ENCODE measurements at regions not wholly inside any gene's neighbourhood (a gene's known extent, or its start where the extent isn't known, plus 50 kb on each side); places are given as distances from the start of the nearest gene placed in this dataset.
"Not testable (repeated sequence)": the region's sequence is repeated elsewhere in the genome, so short reads cannot be mapped to it uniquely, and the experiment has no call there.

DNA sequence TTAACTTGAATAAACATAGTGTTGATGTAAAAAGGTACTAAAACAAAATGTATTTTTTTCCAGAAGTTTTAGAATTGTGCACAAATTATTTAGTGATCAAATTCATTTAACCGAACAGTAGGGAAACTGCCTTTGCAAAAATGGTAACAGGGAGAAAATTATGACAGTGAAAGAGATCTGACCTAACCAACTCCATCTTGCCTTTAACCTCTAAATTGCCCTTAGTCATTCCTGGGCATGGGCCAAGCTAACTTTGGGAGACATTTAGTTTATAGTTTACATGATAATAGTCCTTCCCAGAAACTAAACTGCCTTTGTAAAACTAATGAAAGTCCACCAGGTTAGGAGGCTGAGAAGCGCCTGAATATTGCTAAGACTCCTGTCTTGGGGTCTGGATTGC lies 361.3 kb upstream of the PCDH15 start:
- H3K27ac Mint-ChIP-seq, H3K36me3 Mint-ChIP-seq, H3K27me3 Mint-ChIP-seq, H3K4me1 Mint-ChIP-seq, H3K4me3 Mint-ChIP-seq, H3K9me3 Mint-ChIP-seq, ATAC-seq: not testable (repeated sequence)

DNA sequence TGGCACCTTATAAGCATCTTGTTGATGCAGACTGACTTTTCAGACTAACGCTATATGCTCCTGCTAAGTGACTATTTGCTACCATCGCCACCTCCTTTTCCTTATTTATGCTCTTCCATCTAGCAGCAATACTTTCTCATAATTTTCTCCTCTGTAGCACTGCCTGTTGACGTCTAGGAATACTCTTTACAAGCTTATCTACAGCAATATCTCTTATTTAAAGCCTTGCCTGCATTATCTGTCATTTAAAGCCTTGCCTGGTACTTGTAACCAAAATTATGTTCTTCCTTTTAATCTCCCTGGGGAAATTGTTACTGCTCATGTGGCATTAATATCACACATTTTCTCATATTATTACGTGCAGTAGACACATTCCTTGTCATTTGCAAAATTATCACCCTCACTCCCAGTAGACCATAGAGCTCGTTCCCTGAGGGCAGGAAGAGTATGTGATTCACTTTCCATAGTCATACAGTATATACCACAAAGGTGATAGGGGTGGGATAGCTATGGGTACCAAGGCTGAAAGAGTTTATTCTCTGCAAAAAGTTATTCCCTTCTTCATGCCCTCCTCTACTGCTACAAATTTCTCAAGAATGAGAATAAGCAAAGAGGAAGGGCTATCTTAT lies 359.7 kb upstream of the PCDH15 start:
- no peaks in the 10 kb centered on the region for H3K27me3 Mint-ChIP-seq
- H3K9me3 Mint-ChIP-seq = no peaks in the 10 kb centered on the region
- no peak for ATAC-seq
- no peaks in the 10 kb centered on the region for H3K4me1 Mint-ChIP-seq
- H3K27ac Mint-ChIP-seq = no peak overlapping the region
- H3K36me3 Mint-ChIP-seq = no peaks in the 10 kb centered on the region
- H3K4me3 Mint-ChIP-seq = no peak overlapping the region

- no peak overlapping the region for H3K27ac Mint-ChIP-seq
- no peaks in the 10 kb centered on the region for H3K36me3 Mint-ChIP-seq
- no peaks in the 10 kb centered on the region for H3K4me1 Mint-ChIP-seq
- H3K9me3 Mint-ChIP-seq = no peaks in the 10 kb centered on the region
- H3K27me3 Mint-ChIP-seq = no peaks in the 10 kb centered on the region
- ATAC-seq = no peak
- H3K4me3 Mint-ChIP-seq = no peak overlapping the region
These were observed 357.6 kb upstream of the PCDH15 start for GRCh38 chr10:55158633-55159032.

GRCh38 chr10:55146032-55146431 lies 345.0 kb upstream of the PCDH15 start:
- no peak overlapping the region for H3K4me3 Mint-ChIP-seq
- no peaks in the 10 kb centered on the region for H3K4me1 Mint-ChIP-seq
- H3K9me3 Mint-ChIP-seq = no peaks in the 10 kb centered on the region
- ATAC-seq = no peak
- H3K27me3 Mint-ChIP-seq = no peaks in the 10 kb centered on the region
- no peaks in the 10 kb centered on the region for H3K36me3 Mint-ChIP-seq
- H3K27ac Mint-ChIP-seq = no peak overlapping the region

- Mint-ChIP-seq H3K27me3 (no peaks in the 10 kb centered on the region), H3K4me1 (no peaks in the 10 kb centered on the region), H3K27ac (no peak overlapping the region), H3K4me3 (no peak overlapping the region), H3K36me3 (no peaks in the 10 kb centered on the region), H3K9me3 (no peaks in the 10 kb centered on the region)
- ATAC-seq = no peak
These were observed 343.0 kb upstream of the PCDH15 start for GRCh38 chr10:55144001-55144400.

DNA sequence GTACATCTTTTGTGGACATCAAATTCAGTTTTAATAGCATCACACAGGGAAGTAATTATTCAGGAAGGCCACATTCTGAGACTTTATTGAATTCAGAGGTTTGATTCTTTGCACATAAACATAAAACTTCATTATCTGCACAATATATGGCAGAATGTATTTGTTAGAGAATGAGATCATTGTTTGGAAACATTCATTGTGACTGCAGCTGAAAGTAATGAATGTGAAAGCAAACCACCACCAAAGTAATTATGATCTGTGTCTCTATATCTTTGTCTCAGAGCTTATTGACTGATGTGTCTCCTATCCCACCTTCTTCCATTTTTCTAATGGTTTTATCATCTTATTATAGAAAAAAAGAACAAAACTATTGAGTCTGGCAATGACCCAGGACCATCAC lies 340.9 kb upstream of the PCDH15 start:
- no peaks in the 10 kb centered on the region for H3K27me3 Mint-ChIP-seq
- no peaks in the 10 kb centered on the region for H3K4me1 Mint-ChIP-seq
- H3K36me3 Mint-ChIP-seq = no peaks in the 10 kb centered on the region
- no peaks in the 10 kb centered on the region for H3K9me3 Mint-ChIP-seq
- ATAC-seq = no peak
- no peak overlapping the region for H3K27ac Mint-ChIP-seq
- H3K4me3 Mint-ChIP-seq = no peak overlapping the region

- ATAC-seq = no peak
- H3K4me3 Mint-ChIP-seq = no peak overlapping the region
- no peaks in the 10 kb centered on the region for H3K4me1 Mint-ChIP-seq
- H3K36me3 Mint-ChIP-seq = no peaks in the 10 kb centered on the region
- H3K27ac Mint-ChIP-seq = no peak overlapping the region
- no peaks in the 10 kb centered on the region for H3K27me3 Mint-ChIP-seq
- no peaks in the 10 kb centered on the region for H3K9me3 Mint-ChIP-seq
These were observed 336.0 kb upstream of the PCDH15 start for GRCh38 chr10:55137063-55137462.

- no peaks in the 10 kb centered on the region for H3K36me3 Mint-ChIP-seq
- no peak overlapping the region for H3K27ac Mint-ChIP-seq
- no peak overlapping the region for H3K4me3 Mint-ChIP-seq
- H3K9me3 Mint-ChIP-seq = no peaks in the 10 kb centered on the region
- H3K4me1 Mint-ChIP-seq = no peaks in the 10 kb centered on the region
- ATAC-seq = no peak
- no peaks in the 10 kb centered on the region for H3K27me3 Mint-ChIP-seq
These were observed 303.7 kb upstream of the PCDH15 start for GRCh38 chr10:55104738-55105137.

- Mint-ChIP-seq H3K4me3 (no peak overlapping the region), H3K27ac (no peak overlapping the region), H3K9me3 (no peaks in the 10 kb centered on the region), H3K4me1 (no peaks in the 10 kb centered on the region), H3K27me3 (no peaks in the 10 kb centered on the region), H3K36me3 (no peaks in the 10 kb centered on the region)
- ATAC-seq = no peak
These were observed 297.4 kb upstream of the PCDH15 start for GRCh38 chr10:55098452-55098851.

DNA sequence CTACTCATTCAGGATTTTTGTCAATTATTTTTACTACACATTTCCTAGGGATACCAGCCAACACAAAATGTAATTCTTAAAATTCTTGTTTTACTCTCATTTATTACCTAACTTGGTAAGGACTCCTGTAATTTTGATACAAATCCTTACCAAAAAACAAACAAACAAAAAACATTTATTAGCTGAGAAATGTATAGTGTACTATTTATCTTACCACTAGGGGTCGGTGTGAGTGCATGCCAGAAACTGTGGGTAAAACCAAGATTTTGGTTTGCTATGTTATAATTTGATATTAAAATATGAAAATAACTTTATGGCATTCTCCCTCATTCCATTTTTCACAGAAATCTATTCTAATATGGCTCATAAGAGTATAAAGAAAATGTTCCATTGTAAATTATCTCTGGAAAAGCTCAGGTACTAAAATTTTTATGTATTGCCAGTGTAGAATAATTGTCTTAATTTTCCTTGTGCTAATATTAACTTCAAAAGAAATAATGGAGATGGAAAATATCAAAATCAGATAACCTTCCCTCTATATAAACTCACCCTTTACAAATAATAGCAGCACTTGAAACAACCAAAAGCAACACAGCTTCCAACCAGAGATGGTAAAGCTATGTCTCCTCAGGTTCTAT lies 290.8 kb upstream of the PCDH15 start:
- no peaks in the 10 kb centered on the region for H3K9me3 Mint-ChIP-seq
- no peak overlapping the region for H3K4me3 Mint-ChIP-seq
- no peaks in the 10 kb centered on the region for H3K27me3 Mint-ChIP-seq
- ATAC-seq = no peak
- no peaks in the 10 kb centered on the region for H3K36me3 Mint-ChIP-seq
- H3K27ac Mint-ChIP-seq = no peak overlapping the region
- no peaks in the 10 kb centered on the region for H3K4me1 Mint-ChIP-seq

- no peak overlapping the region for H3K27ac Mint-ChIP-seq
- no peaks in the 10 kb centered on the region for H3K27me3 Mint-ChIP-seq
- H3K36me3 Mint-ChIP-seq = no peaks in the 10 kb centered on the region
- no peak for ATAC-seq
- H3K9me3 Mint-ChIP-seq = peaks cover 6% of the 10 kb centered on the region
- H3K4me3 Mint-ChIP-seq = no peak overlapping the region
- H3K4me1 Mint-ChIP-seq = no peaks in the 10 kb centered on the region
These were observed 277.1 kb upstream of the PCDH15 start for GRCh38 chr10:55078121-55078520.

- H3K9me3 Mint-ChIP-seq = no peaks in the 10 kb centered on the region
- no peaks in the 10 kb centered on the region for H3K4me1 Mint-ChIP-seq
- ATAC-seq = no peak
- H3K27me3 Mint-ChIP-seq = no peaks in the 10 kb centered on the region
- no peak overlapping the region for H3K4me3 Mint-ChIP-seq
- no peak overlapping the region for H3K27ac Mint-ChIP-seq
- no peaks in the 10 kb centered on the region for H3K36me3 Mint-ChIP-seq
These were observed 264.2 kb upstream of the PCDH15 start for GRCh38 chr10:55065185-55065584.

DNA sequence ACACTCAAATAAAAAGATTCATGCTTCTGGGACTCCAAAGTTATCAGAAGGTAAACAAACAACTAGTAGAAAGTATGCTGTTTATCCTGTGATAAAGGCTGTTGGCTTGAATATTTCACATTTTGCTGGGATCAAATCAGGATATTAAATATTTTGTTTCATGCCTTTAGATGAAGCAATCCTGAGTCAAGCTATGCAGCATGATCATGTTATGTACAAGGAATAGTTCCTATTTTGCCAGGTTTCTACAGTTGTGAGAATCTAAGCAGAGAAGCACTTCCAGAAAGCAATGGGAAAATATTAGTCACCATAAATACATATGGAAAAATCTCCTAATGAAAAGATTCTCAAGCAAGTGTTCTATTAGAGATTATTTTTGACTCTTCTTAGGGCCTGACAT lies 262.8 kb upstream of the PCDH15 start:
- H3K27me3 Mint-ChIP-seq = no peaks in the 10 kb centered on the region
- no peaks in the 10 kb centered on the region for H3K36me3 Mint-ChIP-seq
- H3K27ac Mint-ChIP-seq = no peak overlapping the region
- no peaks in the 10 kb centered on the region for H3K4me1 Mint-ChIP-seq
- no peak for ATAC-seq
- no peak overlapping the region for H3K4me3 Mint-ChIP-seq
- no peaks in the 10 kb centered on the region for H3K9me3 Mint-ChIP-seq

DNA sequence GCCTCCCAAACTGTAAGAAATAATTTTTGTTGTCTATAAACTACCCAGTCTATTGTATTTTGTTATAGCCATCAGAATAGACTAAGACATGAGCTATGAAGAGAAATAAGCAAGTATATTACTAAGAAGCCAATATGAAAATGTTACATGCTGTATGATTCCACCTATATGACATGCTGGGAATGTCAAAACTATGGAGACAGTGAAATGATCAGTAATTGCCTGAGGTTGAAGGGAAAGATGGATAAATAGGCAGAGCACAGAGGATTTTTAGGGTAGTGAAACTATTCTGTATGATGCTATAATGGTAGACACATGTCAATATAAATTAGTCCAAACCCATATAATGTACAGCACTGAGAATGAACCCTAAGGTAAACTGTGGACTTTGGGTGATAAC lies 261.3 kb upstream of the PCDH15 start:
- H3K27me3 Mint-ChIP-seq = no peaks in the 10 kb centered on the region
- H3K4me1 Mint-ChIP-seq = no peaks in the 10 kb centered on the region
- peaks cover 3% of the 10 kb centered on the region for H3K9me3 Mint-ChIP-seq
- ATAC-seq = no peak
- H3K36me3 Mint-ChIP-seq = no peaks in the 10 kb centered on the region
- H3K27ac Mint-ChIP-seq = no peak overlapping the region
- no peak overlapping the region for H3K4me3 Mint-ChIP-seq

DNA sequence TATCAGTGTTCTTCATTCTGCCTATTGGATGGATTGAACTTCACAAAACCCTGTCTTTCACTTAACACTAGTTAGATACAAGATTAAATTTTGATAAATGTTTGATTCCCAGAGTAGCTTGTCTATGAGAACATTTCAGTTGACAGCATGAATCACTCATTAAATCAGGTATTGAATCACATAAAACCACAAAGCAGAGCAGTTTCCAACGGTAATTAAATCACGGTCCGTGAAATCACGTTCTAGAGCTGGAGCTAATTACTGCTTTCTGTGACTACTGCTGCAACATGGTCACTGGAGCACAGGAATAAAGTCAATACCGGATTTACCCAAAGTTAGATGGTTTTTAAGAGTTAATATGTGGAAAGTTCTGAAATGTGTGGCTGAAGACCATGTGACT lies 257.8 kb upstream of the PCDH15 start:
- no peaks in the 10 kb centered on the region for H3K36me3 Mint-ChIP-seq
- no peak for ATAC-seq
- no peak overlapping the region for H3K4me3 Mint-ChIP-seq
- no peaks in the 10 kb centered on the region for H3K27me3 Mint-ChIP-seq
- no peak overlapping the region for H3K27ac Mint-ChIP-seq
- peaks cover 5% of the 10 kb centered on the region for H3K9me3 Mint-ChIP-seq
- H3K4me1 Mint-ChIP-seq = no peaks in the 10 kb centered on the region

DNA sequence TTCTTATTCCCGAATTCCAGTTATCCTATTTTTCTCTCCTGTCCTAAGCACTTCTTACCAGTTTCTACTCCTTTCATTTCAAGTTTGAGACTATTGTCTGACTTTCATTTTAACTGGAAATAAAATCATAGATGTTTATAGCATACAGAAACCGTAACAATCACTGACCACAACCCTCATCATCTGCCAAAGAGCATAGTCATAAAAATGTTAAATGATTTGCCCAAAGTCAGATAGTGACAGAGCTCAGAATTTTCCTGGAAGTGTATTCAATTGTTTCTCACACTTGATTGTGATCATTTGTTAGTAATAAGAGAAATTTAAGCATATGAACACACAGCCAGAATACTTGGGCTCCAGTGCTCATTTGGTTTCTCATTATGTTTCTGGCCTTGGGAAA lies 250.5 kb upstream of the PCDH15 start:
- Mint-ChIP-seq H3K36me3 (no peaks in the 10 kb centered on the region), H3K9me3 (peaks cover 2% of the 10 kb centered on the region), H3K4me1 (no peaks in the 10 kb centered on the region), H3K27me3 (no peaks in the 10 kb centered on the region), H3K4me3 (no peak overlapping the region), H3K27ac (no peak overlapping the region)
- no peak for ATAC-seq
